ENCODE measurements at regions not wholly inside any gene's neighbourhood (a gene's known extent, or its start where the extent isn't known, plus 50 kb on each side); places are given as distances from the start of the nearest gene placed in this dataset.

- ATAC-seq (no peak), DNase-seq (ENCODE audit: low spot score in 2 of 2) (no peak)
- Mint-ChIP-seq H3K36me3 (no peaks in the 10 kb centered on the region), H3K4me1 (no peaks in the 10 kb centered on the region), H3K4me3 (no peak overlapping the region), H3K9me3 (peaks cover 12% of the 10 kb centered on the region), H3K27ac (no peak overlapping the region)
Measured at GRCh38 chr1:177448652-177449357, 278.0 kb downstream of the BRINP2 start.

DNA sequence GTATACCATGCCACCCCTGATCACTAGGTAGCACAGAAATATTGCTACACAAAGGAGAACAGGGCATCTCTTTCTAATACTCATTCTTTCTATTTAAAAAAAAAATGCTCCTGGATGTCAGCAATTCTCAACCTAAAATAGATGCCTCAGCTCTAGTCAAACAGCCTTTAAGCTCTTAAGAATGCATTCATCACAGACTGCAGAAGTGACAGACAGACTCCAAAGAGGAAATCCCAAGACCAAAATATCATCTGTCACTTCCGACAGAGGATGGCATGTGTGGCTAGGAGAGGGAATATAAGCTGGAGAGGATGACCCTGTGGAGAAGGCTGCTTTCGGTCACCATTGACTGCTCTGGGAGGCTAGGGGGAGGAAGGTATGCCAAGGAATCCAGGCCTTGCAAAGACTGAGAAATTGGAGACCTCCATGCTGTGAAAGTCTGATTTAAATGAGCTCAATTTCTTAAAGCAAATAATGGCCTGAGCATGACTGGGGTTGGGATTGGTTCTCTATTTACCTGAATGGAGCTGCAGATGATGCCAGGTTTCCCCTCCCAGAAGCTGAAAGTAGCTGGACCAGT is 277.4 kb downstream of the BRINP2 start:
- Mint-ChIP-seq H3K4me1 (no peaks in the 10 kb centered on the region), H3K9me3 (peaks cover 10% of the 10 kb centered on the region), H3K4me3 (no peak overlapping the region), H3K36me3 (no peaks in the 10 kb centered on the region), H3K27ac (no peak overlapping the region)
- no peak for ATAC-seq
- no peak for DNase-seq (ENCODE audit: low spot score in 2 of 2)

DNA sequence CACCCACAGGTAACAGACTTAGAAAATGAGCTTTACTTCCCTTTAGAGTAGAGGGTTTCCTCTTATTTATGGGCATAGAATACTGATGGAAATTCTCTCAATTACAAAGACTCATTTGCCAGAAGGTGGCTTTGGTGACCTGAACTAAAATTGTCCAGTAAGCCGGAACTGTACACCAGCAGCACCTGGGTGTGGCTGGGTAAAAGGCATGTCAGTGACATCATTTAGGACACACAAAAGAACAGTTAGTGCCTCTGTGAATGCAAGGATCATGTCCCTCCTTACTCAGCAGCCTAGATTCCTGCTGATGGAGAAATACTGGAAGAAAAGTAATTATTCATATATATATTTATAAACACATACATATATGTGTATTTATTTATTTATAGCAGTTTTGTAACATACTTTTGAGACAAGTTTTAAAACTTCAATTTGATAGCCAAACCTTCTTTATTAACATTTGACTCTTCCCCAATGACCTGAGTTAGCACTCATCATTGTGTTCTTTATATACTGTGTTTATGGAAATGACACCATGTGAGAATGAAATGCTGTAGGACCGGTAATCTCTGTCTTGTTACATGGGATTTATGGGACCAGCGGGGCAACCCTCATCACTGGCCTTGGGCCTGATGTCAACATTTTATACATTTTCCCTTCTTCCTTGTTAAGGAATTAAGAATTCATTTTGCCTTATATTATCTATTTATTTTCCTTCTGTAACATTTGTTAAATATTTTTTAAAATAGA is 274.4 kb downstream of the BRINP2 start:
- no peaks in the 10 kb centered on the region for H3K4me1 Mint-ChIP-seq
- H3K27ac Mint-ChIP-seq, result no peak overlapping the region
- no peaks in the 10 kb centered on the region for H3K36me3 Mint-ChIP-seq
- peaks cover 9% of the 10 kb centered on the region for H3K9me3 Mint-ChIP-seq
- DNase-seq (ENCODE audit: low spot score in 2 of 2) (no peak), ATAC-seq (no peak)
- no peak overlapping the region for H3K4me3 Mint-ChIP-seq

GRCh38 chr1:177443003-177443402 is 272.2 kb downstream of the BRINP2 start:
- Mint-ChIP-seq H3K4me3 (no peak overlapping the region), H3K4me1 (no peaks in the 10 kb centered on the region), H3K9me3 (peaks cover 3% of the 10 kb centered on the region), H3K27ac (no peak overlapping the region), H3K36me3 (no peaks in the 10 kb centered on the region)
- ATAC-seq, result no peak
- no peak for DNase-seq (ENCODE audit: low spot score in 2 of 2)

DNA sequence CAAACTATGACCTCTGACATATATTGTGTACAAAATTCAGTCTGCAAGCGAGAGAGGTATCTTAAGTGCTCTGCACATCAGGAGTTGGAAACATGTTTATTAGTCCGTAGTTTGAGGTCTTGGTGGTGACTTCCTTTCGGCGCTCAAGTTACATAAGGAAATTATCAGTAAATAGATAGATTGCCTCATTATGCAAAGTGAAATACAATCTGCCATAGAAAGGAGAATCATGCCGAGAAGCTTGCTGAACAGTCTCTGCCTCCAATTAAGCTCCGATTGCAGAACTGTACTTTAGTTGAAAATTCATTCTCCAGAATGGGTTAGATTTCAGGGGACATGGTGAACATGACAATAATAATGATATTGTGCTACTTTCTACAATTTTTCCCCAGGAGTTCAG is 271.8 kb downstream of the BRINP2 start:
- Mint-ChIP-seq H3K4me3 (no peak overlapping the region), H3K4me1 (no peaks in the 10 kb centered on the region), H3K27ac (no peak overlapping the region), H3K36me3 (no peaks in the 10 kb centered on the region), H3K9me3 (peaks cover 3% of the 10 kb centered on the region)
- ATAC-seq (no peak), DNase-seq (ENCODE audit: low spot score in 2 of 2) (no peak)

- Mint-ChIP-seq H3K27ac (no peak overlapping the region), H3K9me3 (peaks cover 3% of the 10 kb centered on the region), H3K4me3 (no peak overlapping the region), H3K36me3 (no peaks in the 10 kb centered on the region), H3K4me1 (no peaks in the 10 kb centered on the region)
- DNase-seq (ENCODE audit: low spot score in 2 of 2) (no peak), ATAC-seq (no peak)
Measured at GRCh38 chr1:177441281-177441680, 270.5 kb downstream of the BRINP2 start.

GRCh38 chr1:177440821-177441220 is 270.1 kb downstream of the BRINP2 start:
- Mint-ChIP-seq H3K4me1 (no peaks in the 10 kb centered on the region), H3K36me3 (no peaks in the 10 kb centered on the region), H3K4me3 (no peak overlapping the region), H3K9me3 (peaks cover 7% of the 10 kb centered on the region), H3K27ac (no peak overlapping the region)
- DNase-seq (ENCODE audit: low spot score in 2 of 2), result no peak
- ATAC-seq, result no peak

GRCh38 chr1:177439301-177439700 is 268.5 kb downstream of the BRINP2 start:
- ATAC-seq (no peak), DNase-seq (ENCODE audit: low spot score in 2 of 2) (no peak)
- no peak overlapping the region for H3K4me3 Mint-ChIP-seq
- H3K4me1 Mint-ChIP-seq, result no peaks in the 10 kb centered on the region
- no peaks in the 10 kb centered on the region for H3K36me3 Mint-ChIP-seq
- H3K27ac Mint-ChIP-seq, result no peak overlapping the region
- H3K9me3 Mint-ChIP-seq, result peaks cover 10% of the 10 kb centered on the region

DNA sequence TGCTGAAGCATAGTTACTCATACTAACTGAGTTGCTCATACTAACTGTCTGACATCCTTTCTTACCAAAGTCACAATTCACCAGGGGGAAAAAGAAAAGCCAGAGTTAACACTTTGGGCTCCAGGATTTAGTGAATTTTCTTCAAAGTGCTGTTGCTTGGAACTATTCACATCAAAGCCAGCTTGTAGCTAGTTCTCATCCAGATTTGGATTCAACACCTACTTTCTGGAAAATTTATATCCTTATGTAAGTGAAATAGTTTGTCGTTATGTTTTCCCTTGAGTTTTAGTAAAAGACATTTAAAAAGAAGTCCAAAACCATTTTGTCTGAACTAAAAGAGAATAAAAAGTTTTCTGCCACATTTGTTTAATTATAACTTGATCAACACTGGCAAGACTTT is 264.6 kb downstream of the BRINP2 start:
- peaks cover 12% of the 10 kb centered on the region for H3K9me3 Mint-ChIP-seq
- no peak overlapping the region for H3K27ac Mint-ChIP-seq
- ATAC-seq (no peak), DNase-seq (ENCODE audit: low spot score in 2 of 2) (no peak)
- no peaks in the 10 kb centered on the region for H3K36me3 Mint-ChIP-seq
- no peak overlapping the region for H3K4me3 Mint-ChIP-seq
- H3K4me1 Mint-ChIP-seq, result no peaks in the 10 kb centered on the region

DNA sequence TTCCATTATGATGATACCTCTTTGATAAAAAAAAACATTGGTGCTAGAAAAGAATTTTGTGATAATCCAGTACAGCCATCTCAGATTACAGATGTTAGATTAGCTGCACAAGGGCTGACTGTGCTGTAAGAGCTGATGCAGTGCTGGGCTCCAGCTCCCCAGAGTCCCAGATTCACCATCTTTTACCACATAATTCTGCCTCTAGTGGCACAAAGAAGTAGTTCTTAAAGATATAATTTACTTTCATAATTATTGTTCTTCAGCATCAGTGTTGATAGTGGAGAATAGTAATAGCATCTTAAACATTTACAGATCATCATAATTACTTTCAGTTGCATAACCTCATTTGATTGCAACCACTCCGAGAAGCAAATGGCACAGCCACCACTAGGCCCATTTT is 262.1 kb downstream of the BRINP2 start:
- no peak overlapping the region for H3K27ac Mint-ChIP-seq
- peaks cover 13% of the 10 kb centered on the region for H3K9me3 Mint-ChIP-seq
- DNase-seq (ENCODE audit: low spot score in 2 of 2) (no peak), ATAC-seq (no peak)
- no peaks in the 10 kb centered on the region for H3K36me3 Mint-ChIP-seq
- no peaks in the 10 kb centered on the region for H3K4me1 Mint-ChIP-seq
- no peak overlapping the region for H3K4me3 Mint-ChIP-seq

GRCh38 chr1:177431123-177431522 is 260.4 kb downstream of the BRINP2 start:
- Mint-ChIP-seq H3K4me1 (no peaks in the 10 kb centered on the region), H3K36me3 (no peaks in the 10 kb centered on the region), H3K9me3 (peaks cover 16% of the 10 kb centered on the region), H3K4me3 (no peak overlapping the region), H3K27ac (no peak overlapping the region)
- DNase-seq (ENCODE audit: low spot score in 2 of 2) (no peak), ATAC-seq (no peak)

GRCh38 chr1:177429234-177429633 is 258.5 kb downstream of the BRINP2 start:
- H3K36me3 Mint-ChIP-seq, result no peaks in the 10 kb centered on the region
- H3K4me1 Mint-ChIP-seq, result no peaks in the 10 kb centered on the region
- H3K9me3 Mint-ChIP-seq, result peaks cover 7% of the 10 kb centered on the region
- ATAC-seq (no peak), DNase-seq (ENCODE audit: low spot score in 2 of 2) (no peak)
- H3K4me3 Mint-ChIP-seq, result no peak overlapping the region
- no peak overlapping the region for H3K27ac Mint-ChIP-seq

DNA sequence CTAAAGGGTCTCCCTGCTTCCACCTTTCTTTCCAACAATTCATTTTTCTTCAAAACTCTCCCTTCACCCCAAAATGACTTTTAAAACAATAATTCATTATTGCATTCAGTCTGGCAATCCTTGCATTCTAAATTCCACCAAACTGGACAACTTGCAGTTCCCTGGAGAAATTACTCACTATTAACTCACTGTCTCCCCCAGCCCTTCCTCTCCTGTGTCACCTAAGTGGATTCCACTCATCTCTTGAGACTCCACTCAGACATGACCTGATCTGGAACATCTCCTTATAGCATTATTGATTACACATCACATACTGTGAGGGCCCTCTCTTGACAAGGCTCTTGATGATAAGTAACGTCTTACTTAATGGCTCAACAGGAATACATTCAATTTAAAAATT is 257.1 kb downstream of the BRINP2 start:
- Mint-ChIP-seq H3K27ac (no peak overlapping the region), H3K9me3 (peaks cover 7% of the 10 kb centered on the region), H3K4me1 (no peaks in the 10 kb centered on the region), H3K36me3 (no peaks in the 10 kb centered on the region), H3K4me3 (no peak overlapping the region)
- DNase-seq (ENCODE audit: low spot score in 2 of 2) (no peak), ATAC-seq (no peak)

DNA sequence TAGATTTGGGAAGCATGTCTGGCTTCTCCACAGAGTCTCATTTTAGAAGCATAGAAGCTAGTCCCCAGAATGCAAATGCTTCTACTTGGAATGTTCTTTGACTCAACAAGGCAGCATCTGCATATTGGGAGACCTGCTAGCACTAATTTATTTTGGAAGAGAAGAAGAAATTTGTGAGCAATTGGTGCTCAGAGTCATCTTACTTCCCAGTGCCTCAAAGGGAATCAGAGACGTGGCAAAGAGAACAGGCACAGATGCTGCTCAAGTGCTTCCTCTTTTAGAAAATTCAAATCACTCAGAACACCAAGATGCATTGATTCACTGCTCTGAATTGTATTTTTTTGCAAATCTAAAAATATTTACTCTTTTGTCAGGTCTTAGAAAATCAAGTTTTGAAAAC is 255.7 kb downstream of the BRINP2 start:
- Mint-ChIP-seq H3K4me1 (no peaks in the 10 kb centered on the region), H3K9me3 (peaks cover 7% of the 10 kb centered on the region)
- no peak for DNase-seq (ENCODE audit: low spot score in 2 of 2)

GRCh38 chr1:177425199-177425598 is 254.4 kb downstream of the BRINP2 start:
- Mint-ChIP-seq H3K9me3 (peaks cover 10% of the 10 kb centered on the region), H3K27ac (no peak overlapping the region), H3K4me3 (no peak overlapping the region), H3K4me1 (no peaks in the 10 kb centered on the region), H3K36me3 (no peaks in the 10 kb centered on the region)
- ATAC-seq, result no peak
- DNase-seq (ENCODE audit: low spot score in 2 of 2), result no peak

More for the DNA sequence above, 255.7 kb downstream of the BRINP2 start:
- no peaks in the 10 kb centered on the region for H3K36me3 Mint-ChIP-seq
- no peak overlapping the region for H3K4me3 Mint-ChIP-seq
- ATAC-seq, result no peak
- H3K27ac Mint-ChIP-seq, result no peak overlapping the region

GRCh38 chr1:177424744-177425143 is 254.0 kb downstream of the BRINP2 start:
- Mint-ChIP-seq H3K27ac (no peak overlapping the region), H3K36me3 (no peaks in the 10 kb centered on the region), H3K4me3 (no peak overlapping the region), H3K4me1 (no peaks in the 10 kb centered on the region), H3K9me3 (peaks cover 10% of the 10 kb centered on the region)
- DNase-seq (ENCODE audit: low spot score in 2 of 2) (no peak), ATAC-seq (no peak)
